K562 (cell line): ENCODE measurements at regions not wholly inside any gene's neighbourhood (a gene's known extent, or its start where the extent isn't known, plus 50 kb on each side); places are given as distances from the start of the nearest gene placed in this dataset.

Experiments used
- ATAC-seq: fragments of 200-7000 bp; cut with Tn5 transposase; 3 replicates; pipeline ENCODE4 v1.9.1; 2020; ENCODE audit warnings: moderate library complexity
- BruUV-seq: library from RNA; stranded (reverse); fragments of 400-500 nt; replicated peaks from 2 replicates; lab custom pipeline; 2021; lab: Mats Ljungman, UMichigan
- CTCF ChIA-PET: fragments of 300-600 bp; formaldehyde crosslinking; extraction: SDS; loops from one replicate; lab custom pipeline; 2021; ENCODE audit warnings: low intra/inter-chr PET ratio; lab: Yijun Ruan, JAX
- POLR2A ChIA-PET: fragments of 300-600, 350-650 bp; sonication (Branson Sonifier 250); formaldehyde crosslinking; extraction: SDS; loops from one replicate; lab custom pipeline; 2021; ENCODE audit warnings: antibody characterized with exemption, inconsistent platforms; lab: Yijun Ruan, JAX
- DNase-seq, 4 experiments: peaks; one replicate each; pipeline versions ENCODE4 v3.0.0 to v3.0.0-alpha.2; 2011 to 2018; ENCODE audit warnings: low spot score in 3 of 4, mixed read lengths in 3 of 4; ENCODE audit errors: extremely low read depth in 1 of 4
- FAIRE-seq: peaks from 2 replicates; lab custom pipeline; 2011; peaks lifted over from hg19 to GRCh38; lab: Jason Lieb, UNC
- H2AFZ ChIP-seq: 2 replicates; pipeline ENCODE4 v1.6.0; 2011; ENCODE audit warnings: low read depth, low read length, control low read depth, inconsistent platforms
- H3K27ac ChIP-seq: fragments of 200-600 bp; 3 replicates; pipeline ENCODE4 v1.8.0; 2011; ENCODE audit warnings: low read depth, mild to moderate bottlenecking, control low read depth, inconsistent platforms, low read length, moderate library complexity, mixed read lengths; ENCODE audit errors: extremely low read depth
- H3K27me3 ChIP-seq, 2 experiments: fragments of 300-600 bp in 1 of 2; 2 replicates in 1 of 2; 3 replicates in 1 of 2; pipeline versions ENCODE4 v1.6.0 to v1.8.0; 2011; ENCODE audit warnings: inconsistent platforms in 2 of 2, low read length in 2 of 2, mild to moderate bottlenecking in 1 of 2, mixed read lengths in 1 of 2, moderate library complexity in 1 of 2; ENCODE audit not compliant: control insufficient read depth in 2 of 2, insufficient read depth in 2 of 2
- H3K36me3 ChIP-seq: fragments of 300-600 bp; 3 replicates; pipeline ENCODE4 v1.8.0; 2011; ENCODE audit warnings: mild to moderate bottlenecking, low read length, inconsistent platforms; ENCODE audit not compliant: control insufficient read depth, insufficient read depth
- H3K4me1 ChIP-seq, 2 experiments: fragments of 200-600 bp in 1 of 2; replicated peaks in 1 of 2; 2 replicates in 1 of 2; 3 replicates in 1 of 2; pipeline versions ENCODE4 v1.5.1 to v1.8.0; 2011; ENCODE audit warnings: inconsistent platforms in 2 of 2, low read length in 2 of 2, mild to moderate bottlenecking in 1 of 2, mixed read lengths in 1 of 2, moderate library complexity in 1 of 2; ENCODE audit not compliant: control insufficient read depth in 2 of 2, insufficient read depth in 2 of 2
- H3K4me2 ChIP-seq: 2 replicates; pipeline ENCODE4 v1.6.1; 2011; ENCODE audit warnings: low read length, control low read depth, inconsistent platforms, mixed read lengths; ENCODE audit not compliant: insufficient read depth
- H3K4me3 ChIP-seq: fragments of 200-600 bp; sonication (generic), shearing (Covaris generic); 2 replicates; pipeline ENCODE4 v1.5.1; 2016; ENCODE audit warnings: control low read depth, inconsistent platforms
- H3K79me2 ChIP-seq: fragments of 200-600 bp; 3 replicates; pipeline ENCODE4 v1.8.0; 2011; ENCODE audit warnings: low read length, inconsistent platforms; ENCODE audit not compliant: control insufficient read depth, insufficient read depth
- H3K9ac ChIP-seq, 2 experiments: 2 replicates each; pipeline versions ENCODE4 v1.6.0 to v1.6.1; 2011; ENCODE audit warnings: low read depth in 2 of 2, low read length in 2 of 2, control low read depth in 1 of 2, inconsistent platforms in 1 of 2, mild to moderate bottlenecking in 1 of 2, mixed read lengths in 1 of 2; ENCODE audit not compliant: insufficient read depth in 1 of 2
- H3K9me1 ChIP-seq: one replicate; pipeline ENCODE4 v1.6.0; 2011; ENCODE audit warnings: inconsistent platforms, mild to moderate bottlenecking, low read length, moderate library complexity; ENCODE audit not compliant: control insufficient read depth, insufficient read depth
- H3K9me3 ChIP-seq: replicated peaks from 2 replicates; pipeline ENCODE4 v1.5.1; 2011; ENCODE audit warnings: low read depth, low read length, inconsistent platforms; ENCODE audit not compliant: control insufficient read depth, insufficient read depth
- H4K20me1 ChIP-seq: replicated peaks from 2 replicates; pipeline ENCODE4 v1.6.1; 2011; ENCODE audit warnings: low read length, inconsistent platforms, mixed read lengths; ENCODE audit not compliant: control insufficient read depth, insufficient read depth
- ATF7 ChIP-seq: fragments of 450-650 bp; IDR thresholded peaks from 2 replicates; pipeline ENCODE4 v1.7.1; 2014; ENCODE audit warnings: mild to moderate bottlenecking, moderate library complexity
- DIDO1 ChIP-seq: fragments of 450-650 bp; IDR thresholded peaks from 2 replicates; pipeline ENCODE4 v1.6.1; 2016; ENCODE audit warnings: low read depth, missing biosample characterization, missing genetic modification characterization
- ETV6 ChIP-seq, 3 experiments: fragments of 150-350 bp in 1 of 3; sonication (generic) in 1 of 3; formaldehyde crosslinking in 1 of 3; IDR thresholded peaks; 2 replicates each; pipeline versions ENCODE4 v1.6.1 to v1.8.0; 2014 to 2022; ENCODE audit warnings: borderline replicate concordance in 2 of 3, low read depth in 2 of 3, antibody characterized with exemption in 1 of 3, low read length in 1 of 3, mild to moderate bottlenecking in 1 of 3, missing genetic modification reagents in 1 of 3
- SMARCA4 ChIP-seq: fragments of 450-650 bp; IDR thresholded peaks from 2 replicates; pipeline ENCODE4 v1.6.1; 2016
- THRAP3 ChIP-seq: fragments of 450-650 bp; IDR thresholded peaks from 2 replicates; pipeline ENCODE4 v1.6.1; 2016; ENCODE audit warnings: mild to moderate bottlenecking, inconsistent platforms, borderline replicate concordance
- in situ Hi-C: fragments of 300-500 bp; cut with MboI; formaldehyde crosslinking; loops from 4 replicates; pipeline ENCODE4 v1.15.0; 2018; ENCODE audit warnings: inconsistent platforms, mixed read lengths
- intact Hi-C: fragments of 100-400 bp; cut with micrococcal nuclease; formaldehyde crosslinking; loops from 2 replicates; pipeline ENCODE4 v1.14.2; 2022
- TF ChIP-seq, protein P1 (sequence below): fragments of 450-650 bp; conservative IDR thresholded peaks from 2 replicates; pipeline ENCODE4 v1.6.1; 2016; ENCODE audit warnings: missing genetic modification characterization, low read depth, mild to moderate bottlenecking, missing compliant biosample characterization, moderate library complexity

DNA sequence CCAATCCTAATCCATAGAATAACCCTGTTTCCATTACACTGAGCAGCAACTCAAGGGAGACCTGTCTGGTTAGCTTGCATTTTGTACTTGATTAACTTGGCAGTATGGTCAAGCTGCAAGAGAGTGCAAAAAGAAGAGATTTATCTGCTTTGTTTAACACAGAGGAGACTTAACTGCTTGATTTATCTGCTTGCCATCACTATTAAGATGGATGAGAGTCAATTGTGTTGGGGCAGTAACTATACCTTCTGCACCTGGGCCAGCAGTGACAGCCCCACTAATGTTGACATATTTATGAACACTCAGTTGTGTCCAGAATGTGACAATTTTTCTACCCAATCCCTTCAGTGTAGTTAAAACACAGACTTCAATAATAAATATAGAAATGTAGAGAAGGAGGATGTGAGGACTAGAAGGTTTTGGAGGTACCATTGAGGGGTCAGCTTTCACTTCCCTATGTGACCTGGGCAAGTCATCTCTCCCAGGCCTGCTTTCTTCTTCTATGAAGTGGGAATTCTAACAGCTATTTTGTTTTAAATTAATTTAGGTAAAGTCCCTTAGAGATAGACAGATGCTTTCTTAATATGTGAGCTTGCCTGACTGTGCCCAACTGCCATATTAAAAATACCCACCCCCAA, 159.1 kb upstream of the KCNK2 start:
- Histone ChIP-seq H3K27ac (no peak overlapping the region), H3K4me2 (no peak overlapping the region), H3K4me3 (no peak overlapping the region), H3K9ac (no peak overlapping the region), H2AFZ (no peak overlapping the region), H3K9me3 (no peaks in the 10 kb centered on the region; the same call in 1 of the 2 replicates), H4K20me1 (no peaks in the 10 kb centered on the region)
- POLR2A ChIA-PET: interaction anchor here (0.6 kb wide), 1 partner anchor 18 kb away, joined by 3 read pairs; no protein-coding TSS in a partner anchor
- CTCF ChIA-PET: no interaction called here
- BruUV-seq: no TSS peak
- DNase-seq (no peak), FAIRE-seq (no peak)
- TF ChIP-seq SMARCA4: no peak
- TF ChIP-seq, protein P1, sequence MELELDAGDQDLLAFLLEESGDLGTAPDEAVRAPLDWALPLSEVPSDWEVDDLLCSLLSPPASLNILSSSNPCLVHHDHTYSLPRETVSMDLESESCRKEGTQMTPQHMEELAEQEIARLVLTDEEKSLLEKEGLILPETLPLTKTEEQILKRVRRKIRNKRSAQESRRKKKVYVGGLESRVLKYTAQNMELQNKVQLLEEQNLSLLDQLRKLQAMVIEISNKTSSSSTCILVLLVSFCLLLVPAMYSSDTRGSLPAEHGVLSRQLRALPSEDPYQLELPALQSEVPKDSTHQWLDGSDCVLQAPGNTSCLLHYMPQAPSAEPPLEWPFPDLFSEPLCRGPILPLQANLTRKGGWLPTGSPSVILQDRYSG (tag): no peak
- no peak for TF ChIP-seq DIDO1
- TF ChIP-seq ETV6 (IDR thresholded peaks at IDR 0.05; ENCODE audit: borderline replicate concordance in 1 of 2, low read depth in 2 of 2, low read length in 1 of 2): no peak
- TF ChIP-seq ETV6 (CRISPR knock-in tag; IDR thresholded peaks at IDR 0.05; ENCODE audit: borderline replicate concordance): no peak
- TF ChIP-seq THRAP3: no peak
- no peak for TF ChIP-seq ATF7
- TF ChIP-seq, all 486 proteins: peak for 0
- H3K79me2 ChIP-seq: no peaks in the 10 kb centered on the region
- no peaks in the 10 kb centered on the region for H3K9me1 ChIP-seq
- no peak for ATAC-seq
- H3K36me3 ChIP-seq: no peaks in the 10 kb centered on the region
- H3K27me3 ChIP-seq: no peaks in the 10 kb centered on the region
- no peaks in the 10 kb centered on the region for H3K4me1 ChIP-seq
- in situ Hi-C loops: no loop called here
- intact Hi-C loops: no loop called here
